ENCODE measurements at regions not wholly inside any gene's neighbourhood (a gene's known extent, or its start where the extent isn't known, plus 50 kb on each side); places are given as distances from the start of the nearest gene placed in this dataset.
"Not testable (repeated sequence)": the region's sequence is repeated elsewhere in the genome, so short reads cannot be mapped to it uniquely, and the experiment has no call there.

DNA sequence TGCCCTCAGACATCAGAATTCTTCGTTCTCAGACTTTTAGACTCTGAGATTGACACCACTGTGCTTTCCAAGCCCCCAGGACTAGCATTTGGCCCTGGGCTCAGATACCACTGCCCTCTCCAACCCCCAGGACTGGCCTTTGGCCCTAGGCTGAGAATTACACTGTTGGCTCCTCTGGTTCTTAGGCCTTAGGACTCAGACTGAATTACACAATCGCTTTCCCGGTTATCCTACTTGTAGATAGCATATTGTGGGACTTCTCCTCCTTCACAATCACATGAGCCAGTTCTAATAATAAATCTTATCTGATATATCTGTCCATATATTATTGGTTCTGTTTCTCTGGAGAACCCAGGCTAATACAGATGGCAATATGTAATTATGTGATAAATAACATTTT lies 1725.5 kb downstream of the GRIK2 start:
- no peak for DNase-seq

DNA sequence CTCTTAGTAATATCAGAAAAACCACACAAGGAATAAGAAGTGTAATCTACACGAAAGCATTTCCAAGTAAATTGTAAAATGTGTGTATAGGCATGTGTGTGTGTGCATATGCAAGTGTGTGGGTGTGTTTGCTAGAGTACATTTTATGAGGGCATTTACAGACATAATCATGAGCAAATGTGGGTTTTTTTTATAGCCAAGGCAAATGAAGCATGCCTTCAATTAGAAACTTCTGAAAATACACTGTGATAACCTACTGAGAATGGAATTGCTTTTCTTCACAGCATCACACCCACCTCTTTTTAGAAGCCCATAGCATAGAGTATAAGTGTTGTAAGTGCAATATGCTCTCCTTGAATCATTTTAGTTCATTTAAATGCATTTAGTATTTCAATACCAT lies 1721.1 kb downstream of the GRIK2 start:
- DNase-seq, result no peak

- DNase-seq, result no peak
Observed at GRCh38 chr6:103113416-103113815, 1719.9 kb downstream of the GRIK2 start.

DNA sequence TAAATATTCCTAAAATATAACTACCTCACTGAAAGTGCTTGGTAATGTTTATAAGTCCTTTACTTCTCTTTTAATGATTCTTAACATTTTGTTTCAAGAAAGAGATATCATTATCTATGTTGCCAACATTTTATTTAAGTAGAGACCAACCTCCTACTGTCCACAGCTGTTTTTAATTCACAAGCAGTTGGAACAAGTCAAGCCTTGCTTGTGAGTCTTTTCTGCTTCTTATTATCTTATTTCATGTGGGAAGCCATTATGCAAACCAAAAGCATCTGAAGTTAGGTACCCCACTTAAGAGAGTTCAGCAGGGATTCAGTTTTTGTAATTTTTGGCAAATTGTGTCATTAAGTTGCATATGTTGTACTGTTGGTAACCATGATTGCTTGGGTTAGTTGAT lies 1714.5 kb downstream of the GRIK2 start:
- no peak for DNase-seq

GRCh38 chr6:103105686-103106085 lies 1712.2 kb downstream of the GRIK2 start:
- DNase-seq, result no peak

DNA sequence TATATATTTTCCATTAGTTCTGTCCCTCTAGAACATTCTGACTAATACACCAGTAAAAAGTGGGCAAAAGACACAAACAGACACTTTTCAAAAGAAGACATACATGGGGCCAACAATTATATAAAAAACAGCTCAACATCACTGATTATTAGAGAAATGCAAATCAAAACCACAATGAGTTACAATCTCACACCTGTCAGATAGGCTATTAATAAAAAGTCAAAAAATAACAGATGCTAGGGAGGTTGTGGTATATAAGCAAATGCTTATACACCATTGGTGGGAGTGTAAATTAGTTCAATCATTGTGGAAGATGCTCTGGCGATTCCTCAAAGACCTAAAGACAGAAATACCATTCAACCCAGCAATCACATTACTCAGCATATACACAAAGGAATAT lies 1707.8 kb downstream of the GRIK2 start:
- no peak for DNase-seq

DNA sequence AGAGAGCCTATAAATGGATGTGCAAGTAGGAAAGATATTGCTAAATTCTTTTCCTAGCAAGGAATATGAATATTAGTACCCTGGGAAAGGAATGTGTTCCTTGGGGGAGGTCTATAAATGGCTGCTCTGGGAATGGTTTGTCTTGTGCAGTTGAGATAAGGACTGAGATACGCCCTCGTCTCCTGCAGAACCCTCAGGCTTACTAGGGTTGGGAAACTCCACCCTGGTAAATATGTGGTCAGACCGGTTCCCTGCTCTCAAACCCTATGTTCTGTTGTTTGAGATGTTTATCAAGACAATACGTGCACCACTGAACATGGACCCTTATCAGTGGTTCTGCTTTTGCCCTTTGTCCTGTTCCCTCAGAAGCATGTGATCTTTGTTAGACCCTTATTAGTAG lies 1698.9 kb downstream of the GRIK2 start:
- not testable (repeated sequence) for DNase-seq

- no peak for DNase-seq
Observed at GRCh38 chr6:103085801-103086200, 1692.3 kb downstream of the GRIK2 start.

DNA sequence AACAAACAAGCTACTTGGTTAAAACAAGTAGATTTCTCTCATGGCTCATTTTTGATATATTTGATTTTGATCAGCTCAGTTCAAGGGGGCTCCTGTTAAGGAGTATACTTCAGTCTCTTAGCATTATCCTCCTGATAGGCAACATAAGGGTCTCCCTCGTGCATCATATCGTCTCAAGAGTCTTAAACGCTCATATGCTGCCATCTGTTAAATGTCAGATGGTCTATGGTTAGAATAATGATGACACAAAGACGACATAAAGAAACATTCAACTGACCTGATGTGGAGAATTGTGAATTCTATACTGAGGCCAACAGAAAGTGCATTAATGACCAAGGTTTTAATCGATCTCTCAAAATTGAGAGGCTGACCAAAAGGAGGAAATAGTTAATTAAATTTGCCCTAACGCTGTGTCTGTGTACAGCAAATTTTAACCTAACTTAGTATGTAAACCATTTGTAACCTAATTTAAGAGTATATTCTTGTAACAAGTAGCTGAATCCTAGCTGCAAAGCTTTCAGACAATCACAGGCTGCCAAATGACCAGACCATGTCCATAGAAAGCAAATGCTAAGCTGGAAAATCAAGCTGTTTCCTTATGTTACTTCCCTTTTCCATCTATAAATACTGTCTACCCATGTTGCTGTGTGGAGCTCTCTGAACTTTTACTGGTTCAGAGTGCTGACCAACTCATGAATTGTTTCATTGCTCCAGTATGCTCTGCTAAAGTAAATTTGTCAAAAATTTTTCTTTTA lies 1688.5 kb downstream of the GRIK2 start:
- DNase-seq, result no peak

DNA sequence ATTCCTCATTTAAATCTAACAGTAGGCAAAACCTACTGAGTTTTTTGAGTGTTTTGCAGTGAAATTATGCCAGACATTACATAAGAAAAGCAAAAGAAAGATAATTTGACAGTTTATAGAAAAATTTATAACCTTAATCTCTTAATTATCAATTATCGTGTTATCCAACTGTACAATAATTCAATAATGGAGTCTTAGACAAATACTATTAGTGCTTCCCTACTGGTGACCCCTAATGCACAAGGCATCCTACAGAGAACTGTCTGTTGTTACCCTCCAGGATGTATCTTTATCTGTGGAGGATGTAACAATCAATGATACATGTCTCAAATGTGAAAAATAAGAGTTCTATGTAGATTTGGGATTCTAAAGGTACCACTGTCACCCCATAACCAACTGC lies 1687.6 kb downstream of the GRIK2 start:
- no peak for DNase-seq

- no peak for DNase-seq
Observed at GRCh38 chr6:103080497-103080896, 1687.0 kb downstream of the GRIK2 start.

DNA sequence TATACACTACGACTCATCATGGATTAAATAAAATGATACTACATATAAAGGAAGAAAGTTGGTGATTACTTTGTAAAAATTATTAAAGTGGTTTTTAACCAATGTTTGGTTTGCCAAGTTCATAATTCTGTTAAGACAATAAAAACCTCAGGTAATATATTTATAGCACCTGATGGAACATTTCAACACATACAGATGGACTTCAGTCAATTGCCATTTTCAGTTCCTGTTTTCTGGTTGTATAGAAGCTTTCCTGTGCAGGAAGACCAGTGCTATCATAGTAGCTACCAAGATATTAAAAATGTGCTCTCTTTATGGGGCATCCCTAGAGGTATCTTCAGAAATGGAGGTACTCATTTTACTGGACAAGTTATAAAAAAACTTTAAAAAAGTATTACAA lies 1686.4 kb downstream of the GRIK2 start:
- no peak for DNase-seq

- DNase-seq, result no peak
Observed at GRCh38 chr6:103062136-103062535, 1668.6 kb downstream of the GRIK2 start.

DNA sequence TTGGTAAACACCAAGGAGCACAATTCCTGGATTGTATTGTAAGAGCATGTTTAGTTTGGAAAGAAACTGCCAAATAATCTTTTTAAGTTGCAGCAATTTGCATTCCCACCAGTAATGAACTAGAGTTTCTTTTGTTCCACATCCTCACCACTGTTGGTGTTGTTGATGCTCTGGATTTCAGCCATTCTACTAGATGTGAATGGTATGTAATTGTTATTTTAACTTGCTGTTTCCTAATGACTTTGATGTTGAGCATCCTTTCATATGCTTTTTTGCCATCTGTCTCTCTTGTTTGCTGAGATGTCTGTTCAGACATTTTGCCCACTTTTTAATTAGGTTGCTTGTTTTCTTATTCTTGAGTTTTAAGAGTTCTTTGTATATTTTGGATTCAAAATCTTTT lies 1654.1 kb downstream of the GRIK2 start:
- no peak for DNase-seq

- no peak for DNase-seq
Observed at GRCh38 chr6:103042336-103042735, 1648.8 kb downstream of the GRIK2 start.

- no peak for DNase-seq
Observed at GRCh38 chr6:103036846-103037245, 1643.3 kb downstream of the GRIK2 start.

GRCh38 chr6:103027271-103027931 lies 1633.9 kb downstream of the GRIK2 start:
- DNase-seq, result no peak

DNA sequence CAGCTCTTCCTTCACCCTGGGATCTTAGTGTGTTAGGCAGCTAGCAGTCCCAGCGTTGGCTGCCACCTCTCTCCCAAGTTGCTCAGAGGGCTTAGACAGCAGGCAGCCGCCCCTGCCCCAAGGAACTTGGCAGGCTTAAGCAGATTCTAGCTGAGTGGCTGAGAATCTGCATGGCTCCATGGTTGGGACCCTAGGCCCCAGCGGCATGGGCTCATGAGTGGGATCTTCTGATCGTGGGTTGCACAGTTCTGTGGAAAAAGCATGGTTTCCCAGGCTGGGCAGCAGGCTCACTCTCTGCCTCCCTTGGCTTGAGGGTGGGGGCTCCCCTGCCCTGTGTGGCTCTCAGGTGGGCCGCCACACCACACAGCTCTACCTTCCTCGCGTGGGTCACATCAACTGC lies 1624.9 kb downstream of the GRIK2 start:
- no peak for DNase-seq

DNA sequence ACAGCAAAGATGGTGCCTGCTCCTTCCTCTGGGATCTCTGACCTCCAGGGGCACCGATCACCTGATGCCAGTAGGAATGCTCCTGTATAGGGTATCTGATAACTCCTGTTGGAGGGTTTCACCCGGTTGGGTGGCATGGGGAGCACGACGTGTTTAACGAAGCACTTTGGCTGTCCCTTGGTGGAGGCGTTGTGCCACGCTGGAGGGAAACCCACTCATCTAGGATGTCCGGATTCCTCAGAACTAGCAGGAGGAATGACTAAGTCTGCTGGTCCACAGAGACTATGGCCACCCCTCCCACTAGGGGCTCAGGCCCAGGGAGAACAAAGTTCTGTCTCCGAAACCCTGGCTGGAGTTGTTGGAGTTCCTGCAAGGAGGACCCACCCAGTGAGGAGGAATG lies 1624.4 kb downstream of the GRIK2 start:
- DNase-seq, result no peak

GRCh38 chr6:103011605-103012004 lies 1618.1 kb downstream of the GRIK2 start:
- DNase-seq, result no peak

- no peak for DNase-seq
Observed at GRCh38 chr6:103002282-103002681, 1608.8 kb downstream of the GRIK2 start.

DNA sequence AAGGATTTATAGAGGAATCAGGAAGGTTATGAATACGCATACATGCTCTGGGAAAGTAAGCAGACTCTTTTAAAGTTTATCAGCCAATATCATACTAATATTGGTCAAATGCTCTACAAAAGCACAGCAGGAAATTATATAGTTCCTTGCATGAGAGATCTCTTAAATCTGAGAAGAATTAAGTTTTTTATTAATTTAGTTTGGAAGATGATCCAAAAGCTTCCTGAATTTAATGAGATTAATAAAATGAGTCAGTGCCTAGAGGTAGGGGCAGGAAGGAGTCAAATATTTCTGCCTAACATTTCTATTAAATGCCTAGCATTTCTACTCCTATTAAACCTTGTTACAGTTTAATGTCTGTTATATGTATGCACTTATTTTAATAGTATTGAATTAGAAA lies 1608.2 kb downstream of the GRIK2 start:
- DNase-seq, result no peak

- DNase-seq, result no peak
Observed at GRCh38 chr6:103000688-103001087, 1607.2 kb downstream of the GRIK2 start.

DNA sequence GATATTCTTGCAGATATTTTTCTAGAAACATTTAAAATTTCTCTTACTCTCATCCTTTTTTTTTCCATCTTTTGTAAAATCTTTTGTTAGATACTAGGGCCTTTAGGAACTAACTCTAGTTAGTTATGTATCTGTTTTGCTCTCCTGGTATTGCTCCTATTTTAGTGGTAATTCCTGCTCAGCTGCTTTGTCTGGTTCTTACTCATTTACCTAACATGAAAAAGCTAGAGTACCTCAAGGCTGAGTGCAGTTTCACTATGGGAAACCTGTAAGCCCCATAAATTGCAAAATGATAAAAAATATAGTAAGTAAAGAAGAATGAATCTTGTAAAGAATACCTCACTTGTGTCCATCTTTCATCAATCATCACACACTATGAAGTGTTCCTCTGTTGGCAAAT lies 1602.0 kb downstream of the GRIK2 start:
- no peak for DNase-seq

DNA sequence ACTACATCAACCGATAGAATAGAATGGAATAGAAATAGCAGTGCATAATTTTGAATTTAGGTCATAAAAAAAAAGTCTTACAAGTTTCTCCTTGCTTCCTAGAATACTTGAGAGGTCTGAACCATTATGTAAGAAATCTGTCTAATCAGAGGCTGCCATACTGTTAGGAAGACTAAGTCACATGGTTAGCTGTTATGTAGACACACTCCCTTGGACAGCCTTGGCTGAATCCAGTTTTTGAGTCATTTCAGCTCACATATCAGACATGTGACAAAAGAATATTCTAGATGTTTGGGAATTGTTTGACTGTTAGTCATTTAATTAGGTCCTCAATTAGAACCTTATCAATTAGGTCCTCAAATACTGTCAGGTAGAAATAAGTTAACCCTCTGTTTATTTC lies 1601.4 kb downstream of the GRIK2 start:
- DNase-seq, result no peak
